SK-N-SH (cell line): ENCODE measurements at regions not wholly inside any gene's neighbourhood (a gene's known extent, or its start where the extent isn't known, plus 50 kb on each side); places are given as distances from the start of the nearest gene placed in this dataset.

Experiments used
- CTCF ChIA-PET: fragments of 300-600, 350-600 bp; formaldehyde crosslinking; extraction: SDS; loops from one replicate; lab custom pipeline; 2021; lab: Yijun Ruan, JAX
- POLR2A ChIA-PET: fragments of 350-600 bp; sonication (Branson Sonifier 250); formaldehyde crosslinking; extraction: SDS; loops from one replicate; lab custom pipeline; 2020; ENCODE audit warnings: antibody characterized with exemption, inconsistent platforms; lab: Yijun Ruan, JAX
- DNase-seq: peaks from one replicate; pipeline ENCODE4 v3.0.0; 2012
- H2AFZ ChIP-seq: fragments of 200-600 bp; sonication (generic); 2 replicates; pipeline ENCODE4 v1.8.1; 2016; ENCODE audit warnings: antibody characterized with exemption, mild to moderate bottlenecking, low read depth
- H3F3A ChIP-seq: fragments of 200-600 bp; sonication (generic); replicated peaks from 2 replicates; pipeline ENCODE3; 2016; ENCODE audit warnings: antibody characterized with exemption, mild to moderate bottlenecking; ENCODE audit not compliant: insufficient read depth
- H3K27ac ChIP-seq, 2 experiments: fragments of 200-500 bp in 1 of 2; fragments of 200-600 bp in 1 of 2; sonication (Bioruptor generic) in 1 of 2; sonication (generic), shearing (Covaris generic) in 1 of 2; 2 replicates each; pipeline versions ENCODE4 v1.5.1 to v1.6.1; 2014 to 2016; ENCODE audit warnings: low read depth in 2 of 2, inconsistent platforms in 1 of 2, low read length in 1 of 2, mild to moderate bottlenecking in 1 of 2, mixed read lengths in 1 of 2
- H3K27me3 ChIP-seq: fragments of 200-600 bp; sonication (generic), shearing (Covaris generic); 2 replicates; pipeline ENCODE4 v1.6.1; 2016; ENCODE audit warnings: mixed run types; ENCODE audit not compliant: insufficient read depth
- H3K36me3 ChIP-seq, 2 experiments: fragments of 200-500 bp in 1 of 2; fragments of 200-600 bp in 1 of 2; sonication (Bioruptor generic) in 1 of 2; sonication (generic) in 1 of 2; replicated peaks in 1 of 2; 2 replicates each; pipeline versions ENCODE3 to v1.5.1; 2014 to 2016; ENCODE audit warnings: low read length in 1 of 2, mild to moderate bottlenecking in 1 of 2; ENCODE audit not compliant: insufficient read depth in 2 of 2, control insufficient read depth in 1 of 2
- H3K4me1 ChIP-seq, 2 experiments: fragments of 200-500 bp in 1 of 2; fragments of 200-600 bp in 1 of 2; sonication (Bioruptor generic) in 1 of 2; sonication (generic), shearing (Covaris generic) in 1 of 2; 2 replicates each; pipeline versions ENCODE4 v1.5.1 to v1.6.1; 2014 to 2016; ENCODE audit warnings: low read depth in 1 of 2, low read length in 1 of 2, mixed run types in 1 of 2; ENCODE audit not compliant: insufficient read depth in 2 of 2, control insufficient read depth in 1 of 2
- H3K4me2 ChIP-seq: fragments of 200-600 bp; sonication (generic), shearing (Covaris generic); 2 replicates; pipeline ENCODE4 v1.6.1; 2017; ENCODE audit warnings: mixed run types
- H3K4me3 ChIP-seq, 2 experiments: fragments of 200-500 bp in 1 of 2; fragments of 200-600 bp in 1 of 2; sonication (Bioruptor generic) in 1 of 2; sonication (generic), shearing (Covaris generic) in 1 of 2; 2 replicates each; pipeline versions ENCODE4 v1.5.1 to v1.8.1; 2014 to 2016; ENCODE audit warnings: low read depth in 2 of 2, inconsistent platforms in 1 of 2, low read length in 1 of 2, mild to moderate bottlenecking in 1 of 2, mixed read lengths in 1 of 2, moderate library complexity in 1 of 2
- H3K79me2 ChIP-seq: fragments of 200-600 bp; sonication (generic); 2 replicates; pipeline ENCODE4 v1.8.1; 2017; ENCODE audit warnings: mild to moderate bottlenecking; ENCODE audit not compliant: insufficient read depth
- H3K9ac ChIP-seq: fragments of 200-600 bp; sonication (generic); 2 replicates; pipeline ENCODE4 v1.6.1; 2017; ENCODE audit warnings: mixed run types
- H3K9me2 ChIP-seq: fragments of 200-600 bp; sonication (generic); 2 replicates; pipeline ENCODE4 v1.6.1; 2017; ENCODE audit warnings: mixed run types
- H3K9me3 ChIP-seq: fragments of 200-600 bp; sonication (generic); 2 replicates; pipeline ENCODE4 v1.6.1; 2017; ENCODE audit warnings: mixed run types, mild to moderate bottlenecking, moderate library complexity
- H4K20me1 ChIP-seq: fragments of 200-600 bp; sonication (generic); 2 replicates; pipeline ENCODE4 v1.6.1; 2017; ENCODE audit warnings: mild to moderate bottlenecking, mixed run types; ENCODE audit not compliant: insufficient read depth
- CHD2 ChIP-seq: fragments of 150-350 bp; IDR thresholded peaks from 2 replicates; pipeline ENCODE4 v1.6.1; 2018; ENCODE audit warnings: low read length; ENCODE audit not compliant: partially characterized antibody
- EP300 ChIP-seq, 2 experiments: IDR thresholded peaks; 2 replicates each; pipeline versions ENCODE4 v1.4.0 to v1.6.1; 2012; ENCODE audit warnings: borderline replicate concordance in 1 of 2, low read depth in 1 of 2, low read length in 1 of 2
- FOSL2 ChIP-seq: IDR thresholded peaks from 2 replicates; pipeline ENCODE4 v1.4.0; 2012; ENCODE audit warnings: low read depth, mild to moderate bottlenecking, moderate library complexity, borderline replicate concordance
- FOXJ3 ChIP-seq: sonication (generic); formaldehyde crosslinking; IDR thresholded peaks from 2 replicates; pipeline ENCODE4 v1.5.1; 2020; ENCODE audit warnings: mild to moderate bottlenecking, missing genetic modification reagents
- FOXM1 ChIP-seq: IDR thresholded peaks from 2 replicates; pipeline ENCODE4 v1.4.0; 2012; ENCODE audit warnings: low read depth, mild to moderate bottlenecking
- GATA2 ChIP-seq: sonication (generic); formaldehyde crosslinking; IDR thresholded peaks from 2 replicates; pipeline ENCODE4 v1.5.0; 2020; ENCODE audit warnings: mild to moderate bottlenecking, missing genetic modification reagents
- JUND ChIP-seq: IDR thresholded peaks from 2 replicates; pipeline ENCODE4 v1.4.0; 2012
- NRF1 ChIP-seq: IDR thresholded peaks from 2 replicates; pipeline ENCODE4 v1.6.1; 2012; ENCODE audit warnings: low read depth, mild to moderate bottlenecking, low read length
- POLR2AphosphoS5 ChIP-seq: IDR thresholded peaks from 2 replicates; pipeline ENCODE4 v1.6.1; 2012; ENCODE audit warnings: low read depth, low read length
- RAD21 ChIP-seq: IDR thresholded peaks from 2 replicates; pipeline ENCODE4 v1.6.1; 2012; ENCODE audit warnings: mild to moderate bottlenecking, low read length
- RXRA ChIP-seq: IDR thresholded peaks from 2 replicates; pipeline ENCODE4 v1.4.0; 2012; ENCODE audit warnings: low read depth, mild to moderate bottlenecking, borderline replicate concordance
- TAF1 ChIP-seq: IDR thresholded peaks from 2 replicates; pipeline ENCODE4 v1.6.1; 2012; ENCODE audit warnings: low read depth, mild to moderate bottlenecking, low read length, moderate library complexity, borderline replicate concordance
- TEAD4 ChIP-seq: IDR thresholded peaks from 2 replicates; pipeline ENCODE4 v1.4.0; 2012; ENCODE audit warnings: mild to moderate bottlenecking, borderline replicate concordance; ENCODE audit not compliant: insufficient read depth
- YY1 ChIP-seq: IDR thresholded peaks from 2 replicates; pipeline ENCODE4 v1.4.0; 2012; ENCODE audit warnings: low read depth, mild to moderate bottlenecking
- WGBS: methylation state at CpG from one replicate; pipeline ENCODE4 v1.1.6; 2017; ENCODE audit warnings: low lambda C conversion rate; 5-methylcytosine and 5-hydroxymethylcytosine counted together
- TF ChIP-seq, protein P1 (sequence below): IDR thresholded peaks from 2 replicates; pipeline ENCODE4; 2012
- TF ChIP-seq, protein P2 (sequence below): fragments of 150-350 bp; IDR thresholded peaks from 2 replicates; pipeline ENCODE4 v1.6.1; 2016; ENCODE audit warnings: mild to moderate bottlenecking, low read depth, low read length
- TF ChIP-seq, protein P3 (sequence below): fragments of 150-350 bp; IDR thresholded peaks from 2 replicates; pipeline ENCODE4 v1.6.1; 2017; ENCODE audit warnings: antibody characterized with exemption, low read length, low read depth, borderline replicate concordance
- TF ChIP-seq, protein P4 (sequence below): IDR thresholded peaks from 2 replicates; pipeline ENCODE4 v1.4.0; 2012; ENCODE audit warnings: low read depth, borderline replicate concordance
- TF ChIP-seq, protein P5 (sequence below): IDR thresholded peaks from 2 replicates; pipeline ENCODE4 v1.4.0; 2012; ENCODE audit warnings: low read depth, borderline replicate concordance

DNA sequence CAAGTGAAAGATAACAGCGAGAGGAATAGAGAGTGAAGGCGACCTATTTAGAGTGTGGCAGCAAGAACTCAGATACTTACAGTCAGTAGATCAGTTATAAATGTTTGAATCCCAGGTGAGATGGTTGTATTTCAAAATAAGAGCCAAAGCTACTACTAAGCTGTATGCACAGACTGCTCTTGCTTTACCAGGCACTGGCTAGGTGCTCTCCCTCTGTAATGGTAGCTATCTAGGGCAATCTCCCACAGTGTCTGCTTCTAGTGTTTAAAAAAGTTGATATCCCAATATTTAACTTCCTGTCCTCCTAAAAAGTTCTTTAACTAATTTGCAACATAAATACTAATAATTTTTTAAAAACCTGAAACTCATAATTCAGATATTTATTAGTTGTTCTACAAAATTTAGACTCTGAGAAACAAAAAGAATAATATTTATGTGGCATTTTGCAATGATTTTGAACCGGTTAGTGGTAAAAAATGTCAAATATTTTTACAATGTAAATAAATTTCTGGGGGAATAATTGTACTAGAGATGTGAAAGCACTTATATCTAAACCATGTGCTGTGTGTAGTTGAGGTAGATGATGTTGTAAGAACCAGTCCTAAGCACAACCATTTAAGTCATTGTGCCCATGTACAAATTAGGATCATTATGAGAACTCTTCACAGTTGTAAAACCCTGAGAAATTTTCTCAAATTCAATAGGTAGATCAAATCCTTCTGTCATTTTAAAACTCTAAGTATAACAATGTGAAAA, 349.3 kb upstream of the SEMA3D start:
- WGBS = 91% methylated on average over 3 of the region's 3 CpGs

DNA sequence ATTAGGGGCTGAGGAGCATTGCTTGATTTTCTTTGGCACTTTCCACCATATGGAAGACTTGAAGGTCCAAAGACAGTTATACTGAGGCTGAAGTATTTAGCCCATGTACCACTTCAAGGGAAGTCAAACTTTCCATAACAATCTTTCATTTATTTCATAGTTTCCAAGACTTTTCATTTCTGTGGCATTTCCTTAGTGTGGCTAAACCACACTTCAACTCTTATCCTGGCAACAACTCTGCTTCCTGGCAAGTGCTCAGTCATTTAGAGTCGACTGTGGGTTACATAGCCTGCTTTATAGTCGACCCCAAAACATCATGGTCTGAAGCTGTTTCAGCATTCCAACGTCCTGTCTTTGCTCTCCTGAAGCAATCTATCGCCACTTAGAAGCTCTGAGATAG, 343.0 kb upstream of the SEMA3D start:
- H3K79me2 ChIP-seq = no peaks in the 10 kb centered on the region
- H3K27ac ChIP-seq = peak overlapping the region in 1 of 2 experiments; percentile 23; a peak in 2 of 4 replicates
- H3K4me1 ChIP-seq = peaks cover 3 to 15% of the 10 kb centered on the region in 2 experiments; a peak in 3 of 4 replicates
- H3K9me2 ChIP-seq = no peaks in the 10 kb centered on the region
- peak overlapping the region; percentile 8; the same call in 1 of the 2 replicates for H2AFZ ChIP-seq
- DNase-seq = no peak
- 0 out of 2 replicates have a peak overlapping the region, but pooled peaks have one; percentile 4 for H3K4me2 ChIP-seq
- no peaks in the 10 kb centered on the region for H4K20me1 ChIP-seq
- no peaks in the 10 kb centered on the region for H3K27me3 ChIP-seq
- H3F3A ChIP-seq = peaks cover 10% of the 10 kb centered on the region
- no peak overlapping the region for H3K4me3 ChIP-seq
- 35% methylated on average over 4 of the region's 4 CpGs for WGBS
- H3K9ac ChIP-seq = no peak overlapping the region
- H3K36me3 ChIP-seq = no peaks in the 10 kb centered on the region
- POLR2A ChIA-PET = no interaction called here
- CTCF ChIA-PET = interaction anchor here (2.2 kb wide), 1 partner anchor 24 kb away, joined by 8 read pairs; no protein-coding TSS in a partner anchor
- no peaks in the 10 kb centered on the region for H3K9me3 ChIP-seq
- TF ChIP-seq, protein P1, sequence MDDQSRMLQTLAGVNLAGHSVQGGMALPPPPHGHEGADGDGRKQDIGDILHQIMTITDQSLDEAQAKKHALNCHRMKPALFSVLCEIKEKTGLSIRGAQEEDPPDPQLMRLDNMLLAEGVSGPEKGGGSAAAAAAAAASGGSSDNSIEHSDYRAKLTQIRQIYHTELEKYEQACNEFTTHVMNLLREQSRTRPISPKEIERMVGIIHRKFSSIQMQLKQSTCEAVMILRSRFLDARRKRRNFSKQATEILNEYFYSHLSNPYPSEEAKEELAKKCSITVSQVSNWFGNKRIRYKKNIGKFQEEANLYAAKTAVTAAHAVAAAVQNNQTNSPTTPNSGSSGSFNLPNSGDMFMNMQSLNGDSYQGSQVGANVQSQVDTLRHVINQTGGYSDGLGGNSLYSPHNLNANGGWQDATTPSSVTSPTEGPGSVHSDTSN = peak; percentile 53
- TF ChIP-seq GATA2 (CRISPR knock-in tag) = no peak
- peak; percentile 57; the same call in 1 of the 2 replicates for TF ChIP-seq JUND
- peak; percentile 26; the same call in 1 of the 2 replicates for TF ChIP-seq FOSL2
- TF ChIP-seq, protein P2, sequence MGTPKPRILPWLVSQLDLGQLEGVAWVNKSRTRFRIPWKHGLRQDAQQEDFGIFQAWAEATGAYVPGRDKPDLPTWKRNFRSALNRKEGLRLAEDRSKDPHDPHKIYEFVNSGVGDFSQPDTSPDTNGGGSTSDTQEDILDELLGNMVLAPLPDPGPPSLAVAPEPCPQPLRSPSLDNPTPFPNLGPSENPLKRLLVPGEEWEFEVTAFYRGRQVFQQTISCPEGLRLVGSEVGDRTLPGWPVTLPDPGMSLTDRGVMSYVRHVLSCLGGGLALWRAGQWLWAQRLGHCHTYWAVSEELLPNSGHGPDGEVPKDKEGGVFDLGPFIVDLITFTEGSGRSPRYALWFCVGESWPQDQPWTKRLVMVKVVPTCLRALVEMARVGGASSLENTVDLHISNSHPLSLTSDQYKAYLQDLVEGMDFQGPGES = no peak
- TF ChIP-seq YY1 = no peak
- TF ChIP-seq RXRA = 0 out of 2 replicates have a peak, but pooled peaks have one; percentile 35
- TF ChIP-seq, protein P3, sequence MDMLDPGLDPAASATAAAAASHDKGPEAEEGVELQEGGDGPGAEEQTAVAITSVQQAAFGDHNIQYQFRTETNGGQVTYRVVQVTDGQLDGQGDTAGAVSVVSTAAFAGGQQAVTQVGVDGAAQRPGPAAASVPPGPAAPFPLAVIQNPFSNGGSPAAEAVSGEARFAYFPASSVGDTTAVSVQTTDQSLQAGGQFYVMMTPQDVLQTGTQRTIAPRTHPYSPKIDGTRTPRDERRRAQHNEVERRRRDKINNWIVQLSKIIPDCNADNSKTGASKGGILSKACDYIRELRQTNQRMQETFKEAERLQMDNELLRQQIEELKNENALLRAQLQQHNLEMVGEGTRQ = no peak
- TF ChIP-seq, protein P4, sequence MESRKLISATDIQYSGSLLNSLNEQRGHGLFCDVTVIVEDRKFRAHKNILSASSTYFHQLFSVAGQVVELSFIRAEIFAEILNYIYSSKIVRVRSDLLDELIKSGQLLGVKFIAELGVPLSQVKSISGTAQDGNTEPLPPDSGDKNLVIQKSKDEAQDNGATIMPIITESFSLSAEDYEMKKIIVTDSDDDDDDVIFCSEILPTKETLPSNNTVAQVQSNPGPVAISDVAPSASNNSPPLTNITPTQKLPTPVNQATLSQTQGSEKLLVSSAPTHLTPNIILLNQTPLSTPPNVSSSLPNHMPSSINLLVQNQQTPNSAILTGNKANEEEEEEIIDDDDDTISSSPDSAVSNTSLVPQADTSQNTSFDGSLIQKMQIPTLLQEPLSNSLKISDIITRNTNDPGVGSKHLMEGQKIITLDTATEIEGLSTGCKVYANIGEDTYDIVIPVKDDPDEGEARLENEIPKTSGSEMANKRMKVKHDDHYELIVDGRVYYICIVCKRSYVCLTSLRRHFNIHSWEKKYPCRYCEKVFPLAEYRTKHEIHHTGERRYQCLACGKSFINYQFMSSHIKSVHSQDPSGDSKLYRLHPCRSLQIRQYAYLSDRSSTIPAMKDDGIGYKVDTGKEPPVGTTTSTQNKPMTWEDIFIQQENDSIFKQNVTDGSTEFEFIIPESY = no peak

More for the DNA sequence above, 349.3 kb upstream of the SEMA3D start:
- Histone ChIP-seq H3K79me2 (no peaks in the 10 kb centered on the region), H3K4me3 (no peak overlapping the region), H3K4me2 (no peak overlapping the region), H3K4me1 (peaks cover 0 to under 1% of the 10 kb centered on the region in 2 experiments; a peak in 2 of 4 replicates), H3K9ac (no peak overlapping the region), H3K27ac (no peak overlapping the region), H2AFZ (peak overlapping the region; percentile 33; the same call in 1 of the 2 replicates), H3K27me3 (no peaks in the 10 kb centered on the region), H3K36me3 (no peaks in the 10 kb centered on the region), H3F3A (no peaks in the 10 kb centered on the region), H3K9me2 (no peaks in the 10 kb centered on the region), H4K20me1 (no peaks in the 10 kb centered on the region), H3K9me3 (no peaks in the 10 kb centered on the region)
- TF ChIP-seq CHD2 (no peak), TAF1 (no peak), POLR2AphosphoS5 (no peak), TEAD4 (no peak), NRF1 (no peak), RAD21 (no peak), EP300 (IDR thresholded peaks at IDR 0.05; ENCODE audit: borderline replicate concordance in 1 of 2, low read depth in 1 of 2, low read length in 1 of 2) (no peak), FOXM1 (no peak), FOXJ3 (CRISPR knock-in tag) (no peak)
- TF ChIP-seq, protein P1 = no peak
- TF ChIP-seq, protein P5, sequence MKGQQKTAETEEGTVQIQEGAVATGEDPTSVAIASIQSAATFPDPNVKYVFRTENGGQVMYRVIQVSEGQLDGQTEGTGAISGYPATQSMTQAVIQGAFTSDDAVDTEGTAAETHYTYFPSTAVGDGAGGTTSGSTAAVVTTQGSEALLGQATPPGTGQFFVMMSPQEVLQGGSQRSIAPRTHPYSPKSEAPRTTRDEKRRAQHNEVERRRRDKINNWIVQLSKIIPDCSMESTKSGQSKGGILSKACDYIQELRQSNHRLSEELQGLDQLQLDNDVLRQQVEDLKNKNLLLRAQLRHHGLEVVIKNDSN = no peak
- ChIA-PET POLR2A (no interaction called here), CTCF (no interaction called here)
- no peak for DNase-seq
